HG02970 (cell line): ENCODE measurements at regions not wholly inside any gene's neighbourhood (a gene's known extent, or its start where the extent isn't known, plus 50 kb on each side); places are given as distances from the start of the nearest gene placed in this dataset.
"Not testable (repeated sequence)": the region's sequence is repeated elsewhere in the genome, so short reads cannot be mapped to it uniquely, and the experiment has no call there.

Experiments used
- ATAC-seq: cut with Tn5 transposase; IDR thresholded peaks from one replicate; pipeline ENCODE4 v1.9.1; 2021; ENCODE audit warnings: mild to moderate bottlenecking, moderate library complexity, moderate number of reproducible peaks; ENCODE audit not compliant: unreplicated experiment, low FRiP score

GRCh38 chr12:91897025-91897515 lies 248.6 kb downstream of the BTG1 start:
- no peak for ATAC-seq

GRCh38 chr12:91896286-91897024 lies 249.2 kb downstream of the BTG1 start:
- ATAC-seq, result no peak

GRCh38 chr12:91894911-91895310 lies 250.7 kb downstream of the BTG1 start:
- no peak for ATAC-seq

- ATAC-seq, result no peak
These were observed 252.2 kb downstream of the BTG1 start for GRCh38 chr12:91893476-91893875.

- ATAC-seq, result no peak
These were observed 253.4 kb downstream of the BTG1 start for GRCh38 chr12:91892081-91892855.

- no peak for ATAC-seq
These were observed 254.9 kb downstream of the BTG1 start for GRCh38 chr12:91890742-91891141.

GRCh38 chr12:91889910-91890309 lies 255.7 kb downstream of the BTG1 start:
- no peak for ATAC-seq

- ATAC-seq, result no peak
These were observed 256.6 kb downstream of the BTG1 start for GRCh38 chr12:91889059-91889458.

- no peak for ATAC-seq
These were observed 257.7 kb downstream of the BTG1 start for GRCh38 chr12:91887957-91888356.

GRCh38 chr12:91885851-91886731 lies 259.6 kb downstream of the BTG1 start:
- no peak for ATAC-seq

GRCh38 chr12:91884230-91884629 lies 261.4 kb downstream of the BTG1 start:
- ATAC-seq, result no peak

- no peak for ATAC-seq
These were observed 261.8 kb downstream of the BTG1 start for GRCh38 chr12:91883811-91884210.

GRCh38 chr12:91882910-91883309 lies 262.7 kb downstream of the BTG1 start:
- no peak for ATAC-seq

- no peak for ATAC-seq
These were observed 265.1 kb downstream of the BTG1 start for GRCh38 chr12:91880528-91880927.

- no peak for ATAC-seq
These were observed 268.0 kb downstream of the BTG1 start for GRCh38 chr12:91877456-91878235.

- ATAC-seq, result no peak
These were observed 268.6 kb downstream of the BTG1 start for GRCh38 chr12:91877022-91877421.

- not testable (repeated sequence) for ATAC-seq
These were observed 270.0 kb downstream of the BTG1 start for GRCh38 chr12:91875671-91876070.

- no peak for ATAC-seq
These were observed 271.4 kb downstream of the BTG1 start for GRCh38 chr12:91874086-91874865.

GRCh38 chr12:91871751-91872150 lies 273.9 kb downstream of the BTG1 start:
- ATAC-seq, result no peak
